IMR-90 (cell line): ENCODE measurements at regions not wholly inside any gene's neighbourhood (a gene's known extent, or its start where the extent isn't known, plus 50 kb on each side); places are given as distances from the start of the nearest gene placed in this dataset.

Source experiments
- ATAC-seq: fragments of 200-7000 bp; cut with Tn5 transposase; 2 replicates; pipeline ENCODE4 v1.9.1; 2020; ENCODE audit warnings: low read depth, mild to moderate bottlenecking, moderate library complexity
- BruUV-seq: library from RNA; stranded (reverse); fragments of 400-500 nt; replicated peaks from 2 replicates; lab custom pipeline; 2021; lab: Mats Ljungman, UMichigan
- CTCF ChIA-PET: fragments of 300-600 bp; formaldehyde crosslinking; extraction: SDS; loops from one replicate; lab custom pipeline; 2021; ENCODE audit warnings: antibody characterized with exemption; lab: Yijun Ruan, JAX
- POLR2A ChIA-PET: fragments of 300-600 bp; sonication (Branson Sonifier 250); formaldehyde crosslinking; loops from one replicate; lab custom pipeline; 2022; ENCODE audit warnings: antibody characterized with exemption; ENCODE audit not compliant: unreplicated experiment; lab: Charles Lee
- DNase-seq: peaks from one replicate; pipeline ENCODE4 v3.0.0; 2013
- H2AFZ ChIP-seq: replicated peaks from 2 replicates; pipeline ENCODE3; 2013; ENCODE audit warnings: low read length, mild to moderate bottlenecking; ENCODE audit not compliant: poor library complexity
- H2AK5ac ChIP-seq: 2 replicates; pipeline ENCODE4 v1.6.1; 2013; ENCODE audit warnings: low read depth, low read length, inconsistent platforms
- H2AK9ac ChIP-seq: replicated peaks from 2 replicates; pipeline ENCODE3; 2013; ENCODE audit warnings: mild to moderate bottlenecking, low read depth, low read length, moderate library complexity; ENCODE audit not compliant: poor library complexity
- H2BK120ac ChIP-seq: 2 replicates; pipeline ENCODE4 v1.6.1; 2013; ENCODE audit warnings: low read depth, low read length, inconsistent platforms
- H2BK15ac ChIP-seq: 3 replicates; pipeline ENCODE4 v1.6.1; 2013; ENCODE audit warnings: low read depth, low read length, inconsistent platforms
- H2BK20ac ChIP-seq: 2 replicates; pipeline ENCODE4 v1.6.1; 2013; ENCODE audit warnings: low read depth, mild to moderate bottlenecking, inconsistent platforms, low read length, moderate library complexity
- H2BK5ac ChIP-seq: 2 replicates; pipeline ENCODE4 v1.6.1; 2013; ENCODE audit warnings: mild to moderate bottlenecking, low read depth, low read length, inconsistent platforms; ENCODE audit not compliant: poor library complexity, severe bottlenecking
- H3K14ac ChIP-seq: replicated peaks from 2 replicates; pipeline ENCODE4 v1.6.1; 2013; ENCODE audit warnings: low read depth, low read length, inconsistent platforms
- H3K18ac ChIP-seq: 2 replicates; pipeline ENCODE4 v1.6.1; 2013; ENCODE audit warnings: low read depth, low read length, control low read depth
- H3K23ac ChIP-seq: 2 replicates; pipeline ENCODE4 v1.6.1; 2013; ENCODE audit warnings: low read depth, low read length, inconsistent platforms
- H3K27ac ChIP-seq: 2 replicates; pipeline ENCODE4 v1.5.1; 2013; ENCODE audit warnings: mild to moderate bottlenecking, control low read depth, low read length; ENCODE audit not compliant: insufficient read depth
- H3K27me3 ChIP-seq: 2 replicates; pipeline ENCODE4 v1.6.1; 2013; ENCODE audit warnings: low read length; ENCODE audit not compliant: control insufficient read depth, insufficient read depth
- H3K36me3 ChIP-seq: 2 replicates; pipeline ENCODE4 v1.6.1; 2013; ENCODE audit warnings: low read length, mixed read lengths; ENCODE audit not compliant: control insufficient read depth, insufficient read depth
- H3K4ac ChIP-seq: 2 replicates; pipeline ENCODE4 v1.6.1; 2013; ENCODE audit warnings: low read depth, low read length, inconsistent platforms
- H3K4me1 ChIP-seq: 2 replicates; pipeline ENCODE4 v1.6.1; 2013; ENCODE audit warnings: low read length, mixed read lengths; ENCODE audit not compliant: control insufficient read depth, insufficient read depth
- H3K4me2 ChIP-seq: 2 replicates; pipeline ENCODE4 v1.6.1; 2013; ENCODE audit warnings: low read depth, mild to moderate bottlenecking, control low read depth, low read length, moderate library complexity
- H3K4me3 ChIP-seq: 2 replicates; pipeline ENCODE4 v1.5.1; 2013; ENCODE audit warnings: low read depth, mild to moderate bottlenecking, control low read depth, low read length, moderate library complexity; ENCODE audit not compliant: insufficient read depth
- H3K56ac ChIP-seq: 2 replicates; pipeline ENCODE4 v1.6.1; 2013; ENCODE audit warnings: low read length, inconsistent platforms; ENCODE audit not compliant: insufficient read depth; ENCODE audit errors: extremely low read depth
- H3K79me1 ChIP-seq, 2 experiments: 2 replicates each; pipeline ENCODE4 v1.6.1; 2013; ENCODE audit warnings: low read length in 2 of 2, inconsistent platforms in 1 of 2, low read depth in 1 of 2
- H3K9ac ChIP-seq: 2 replicates; pipeline ENCODE4 v1.6.1; 2013; ENCODE audit warnings: low read depth, low read length, control low read depth
- H3K9me1 ChIP-seq: 2 replicates; pipeline ENCODE4 v1.6.1; 2013; ENCODE audit warnings: low read length, inconsistent platforms; ENCODE audit not compliant: insufficient read depth
- H3K9me3 ChIP-seq: 2 replicates; pipeline ENCODE4 v1.6.1; 2013; ENCODE audit warnings: low read length; ENCODE audit not compliant: control insufficient read depth, insufficient read depth
- H4K20me1 ChIP-seq: 2 replicates; pipeline ENCODE4 v1.6.1; 2013; ENCODE audit warnings: low read length, inconsistent platforms; ENCODE audit not compliant: insufficient read depth
- H4K5ac ChIP-seq: 2 replicates; pipeline ENCODE4 v1.6.1; 2013; ENCODE audit warnings: mild to moderate bottlenecking, low read depth, low read length, control low read depth
- H4K8ac ChIP-seq, 2 experiments: 2 replicates each; pipeline ENCODE4 v1.6.1; 2013; ENCODE audit warnings: low read depth in 2 of 2, low read length in 2 of 2, control low read depth in 1 of 2, inconsistent platforms in 1 of 2
- H4K91ac ChIP-seq: 2 replicates; pipeline ENCODE4 v1.6.1; 2013; ENCODE audit warnings: low read depth, low read length, inconsistent platforms; ENCODE audit not compliant: insufficient read depth
- BHLHE40 ChIP-seq: fragments of 150-350 bp; IDR thresholded peaks from 2 replicates; pipeline ENCODE4 v1.6.1; 2016; ENCODE audit warnings: mild to moderate bottlenecking, low read depth, low read length
- CEBPB ChIP-seq: IDR thresholded peaks from 2 replicates; pipeline ENCODE4 v1.6.1; 2012; ENCODE audit warnings: low read depth, low read length, improper control_type of control experiment
- CHD1 ChIP-seq: IDR thresholded peaks from 2 replicates; pipeline ENCODE4 v1.6.1; 2012; ENCODE audit warnings: low read depth, low read length, improper control_type of control experiment
- ELK1 ChIP-seq: fragments of 150-350 bp; IDR thresholded peaks from 2 replicates; pipeline ENCODE4 v1.6.1; 2016; ENCODE audit warnings: low read depth, mild to moderate bottlenecking, low read length, moderate library complexity, borderline replicate concordance
- FOS ChIP-seq: fragments of 150-350 bp; IDR thresholded peaks from 2 replicates; pipeline ENCODE4 v1.6.1; 2016; ENCODE audit warnings: low read depth, low read length
- NFE2L2 ChIP-seq: fragments of 150-350 bp; IDR thresholded peaks from 2 replicates; pipeline ENCODE4 v1.6.1; 2016; ENCODE audit warnings: low read depth, mild to moderate bottlenecking, low read length
- SMC3 ChIP-seq: fragments of 150-350 bp; IDR thresholded peaks from 2 replicates; pipeline ENCODE4 v1.6.1; 2016; ENCODE audit warnings: low read depth, mild to moderate bottlenecking, antibody characterized with exemption, low read length, moderate library complexity
- WGBS, 2 experiments: methylation state at CpG; one replicate each; pipeline versions ENCODE4 v1.1.5 to v1.1.7; 2013; ENCODE audit warnings: missing lambda C conversion rate in 2 of 2; ENCODE audit not compliant: insufficient read length in 1 of 2; ENCODE audit errors: extremely low coverage in 2 of 2; 5-methylcytosine and 5-hydroxymethylcytosine counted together
- dilution Hi-C: fragments of 300-500 bp; cut with HindIII; formaldehyde crosslinking; loops from one replicate; pipeline ENCODE4 v1.14.3; 2018; ENCODE audit warnings: low sequenced_read_pairs; ENCODE audit not compliant: unreplicated experiment
- in situ Hi-C: fragments of 300-500 bp; cut with MboI; formaldehyde crosslinking; loops from 3 replicates; pipeline ENCODE4 v1.14.3; 2019; ENCODE audit warnings: low sequenced_read_pairs, inconsistent platforms, mixed read lengths
- intact Hi-C: fragments of 100-400 bp; cut with micrococcal nuclease; formaldehyde crosslinking; loops from 2 replicates; pipeline ENCODE4 v1.10.0; 2022

DNA sequence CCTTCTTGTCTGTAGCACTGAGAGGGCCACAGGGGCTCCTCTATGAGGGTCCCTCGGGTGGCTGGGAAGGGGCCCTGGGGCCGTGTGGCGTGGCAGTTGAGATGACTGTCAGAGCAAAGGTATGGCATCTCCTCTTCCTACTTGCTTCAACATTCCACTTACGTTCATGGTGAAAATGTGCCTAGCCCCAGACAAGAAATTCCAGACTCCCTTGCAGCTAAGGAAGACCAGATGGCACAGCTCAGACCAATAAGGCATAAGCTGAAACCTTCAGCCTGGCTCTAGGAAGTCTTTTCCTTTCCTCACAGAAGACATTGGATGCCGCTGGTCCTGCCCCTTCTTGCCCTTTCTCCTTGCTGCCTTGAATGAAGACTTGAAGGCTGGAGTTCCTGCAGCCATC, 57.4 kb downstream of the ZNF503 start:
- Histone ChIP-seq H3K9me1 (no peaks in the 10 kb centered on the region), H3K4me3 (no peak overlapping the region), H4K91ac (no peak overlapping the region), H4K5ac (no peak overlapping the region), H2BK120ac (no peak overlapping the region), H2AFZ (no peak overlapping the region), H3K36me3 (no peaks in the 10 kb centered on the region), H2BK5ac (no peak overlapping the region), H3K9ac (no peak overlapping the region), H3K23ac (no peak overlapping the region), H3K4ac (no peak overlapping the region), H3K56ac (no peak overlapping the region), H3K27ac (no peak overlapping the region), H3K79me1 (no peaks in the 10 kb centered on the region), H4K8ac (no peak overlapping the region), H2AK9ac (no peak overlapping the region), H3K9me3 (peaks cover 4% of the 10 kb centered on the region), H2AK5ac (no peak overlapping the region), H2BK20ac (no peak overlapping the region), H3K27me3 (peaks cover 13% of the 10 kb centered on the region), H4K20me1 (no peaks in the 10 kb centered on the region), H3K4me2 (no peak overlapping the region), H3K14ac (no peak overlapping the region), H2BK15ac (no peak overlapping the region), H3K18ac (no peak overlapping the region), H3K4me1 (no peaks in the 10 kb centered on the region)
- POLR2A ChIA-PET = no interaction called here
- no TSS peak for BruUV-seq
- no peak for DNase-seq
- TF ChIP-seq SMC3 = no peak
- TF ChIP-seq ELK1 = no peak
- TF ChIP-seq CEBPB = no peak
- no peak for TF ChIP-seq BHLHE40
- no peak for TF ChIP-seq NFE2L2
- TF ChIP-seq FOS = no peak
- TF ChIP-seq CHD1 = no peak
- WGBS, 2 experiments = no CpG with 5 or more reads among the region's 5 CpGs
- in situ Hi-C loops (no loop called here), dilution Hi-C loops (no loop called here), intact Hi-C loops (no loop called here)
- CTCF ChIA-PET = no interaction called here
- no peak for ATAC-seq
